ENCODE measurements at regions not wholly inside any gene's neighbourhood (a gene's known extent, or its start where the extent isn't known, plus 50 kb on each side); places are given as distances from the start of the nearest gene placed in this dataset.

DNA sequence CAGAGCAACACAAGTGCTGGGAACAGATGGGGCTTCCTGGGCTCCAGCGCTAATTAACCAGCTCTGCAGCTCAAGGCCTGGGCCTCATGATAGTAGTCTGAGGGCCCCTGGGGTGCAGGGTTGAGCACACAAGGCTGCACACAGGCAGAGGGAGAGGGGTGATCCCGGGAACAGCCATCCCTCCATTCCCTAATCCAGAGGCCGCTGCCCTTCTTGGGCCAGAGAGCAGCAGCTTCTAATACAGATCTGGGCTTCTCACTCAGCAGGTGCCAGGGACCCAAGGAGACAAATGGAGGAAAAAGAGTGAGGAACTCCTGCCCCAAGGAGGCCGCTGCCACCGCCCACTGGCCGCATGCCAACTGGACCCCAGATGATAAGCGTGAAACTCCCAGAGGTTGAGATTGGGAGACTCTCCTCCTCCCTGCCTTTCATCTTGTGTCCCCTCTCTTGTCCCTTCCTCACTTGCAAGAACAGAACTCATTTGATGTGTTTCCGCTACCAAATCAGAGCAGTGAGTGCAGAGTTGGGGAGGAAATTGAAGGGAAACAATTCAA is 58.0 kb upstream of the IFNAR2 start:
- TF ChIP-seq CTCF (IDR thresholded peaks at IDR 0.05; ENCODE audit: borderline replicate concordance, extremely low read depth, low read length, poor library complexity, severe bottlenecking) (no peak), EZH2 (IDR thresholded peaks at IDR 0.05; ENCODE audit: borderline replicate concordance, low read depth, low read length, severe bottlenecking) (no peak)
- no peak overlapping the region for H3K9ac ChIP-seq (ENCODE audit: low read depth, low read length)

GRCh38 chr21:33174756-33175155 is 55.0 kb upstream of the IFNAR2 start:
- Histone ChIP-seq H3K4me1 (ENCODE audit: insufficient read depth, low read length) (no peaks in the 10 kb centered on the region), H4K20me1 (ENCODE audit: insufficient read depth, low read length) (no peaks in the 10 kb centered on the region), H2AFZ (ENCODE audit: low read depth, low read length) (no peak overlapping the region), H3K9me3 (ENCODE audit: insufficient read depth, low read length, severe bottlenecking) (no peaks in the 10 kb centered on the region), H3K27me3 (ENCODE audit: insufficient read depth, low read length, poor library complexity) (peaks cover 20% of the 10 kb centered on the region), H3K27ac (ENCODE audit: low read length) (no peak overlapping the region), H3K4me3 (ENCODE audit: low read depth in 1 of 2, low read length in 2 of 2) (no peak overlapping the region), H3K4me2 (ENCODE audit: insufficient read depth, low read length) (no peak overlapping the region), H3K9ac (ENCODE audit: low read depth, low read length) (no peak overlapping the region), H3K36me3 (ENCODE audit: insufficient read depth, low read length) (no peaks in the 10 kb centered on the region), H3K79me2 (ENCODE audit: insufficient read depth, low read length) (no peaks in the 10 kb centered on the region)
- DNase-seq, result no peak
- ATAC-seq (ENCODE audit: insufficient read depth, low read depth), result no peak
- no peak for TF ChIP-seq EZH2 (IDR thresholded peaks at IDR 0.05; ENCODE audit: borderline replicate concordance, low read depth, low read length, severe bottlenecking)
- no peak for TF ChIP-seq CTCF (IDR thresholded peaks at IDR 0.05; ENCODE audit: borderline replicate concordance, extremely low read depth, low read length, poor library complexity, severe bottlenecking)

More for the DNA sequence above, 58.0 kb upstream of the IFNAR2 start:
- ATAC-seq (ENCODE audit: insufficient read depth, low read depth) (no peak), DNase-seq (no peak)
- H2AFZ ChIP-seq (ENCODE audit: low read depth, low read length), result no peak overlapping the region
- no peaks in the 10 kb centered on the region for H3K79me2 ChIP-seq (ENCODE audit: insufficient read depth, low read length)
- H3K27me3 ChIP-seq (ENCODE audit: insufficient read depth, low read length, poor library complexity), result peaks cover 20% of the 10 kb centered on the region
- no peaks in the 10 kb centered on the region for H3K36me3 ChIP-seq (ENCODE audit: insufficient read depth, low read length)
- no peaks in the 10 kb centered on the region for H3K4me1 ChIP-seq (ENCODE audit: insufficient read depth, low read length)
- H3K9me3 ChIP-seq (ENCODE audit: insufficient read depth, low read length, severe bottlenecking), result no peaks in the 10 kb centered on the region
- no peak overlapping the region for H3K4me2 ChIP-seq (ENCODE audit: insufficient read depth, low read length)
- no peak overlapping the region for H3K4me3 ChIP-seq (ENCODE audit: low read depth in 1 of 2, low read length in 2 of 2)
- no peak overlapping the region for H3K27ac ChIP-seq (ENCODE audit: low read length)
- H4K20me1 ChIP-seq (ENCODE audit: insufficient read depth, low read length), result no peaks in the 10 kb centered on the region

All from DND-41 (cell line).